ENCODE measurements at regions not wholly inside any gene's neighbourhood (a gene's known extent, or its start where the extent isn't known, plus 50 kb on each side); places are given as distances from the start of the nearest gene placed in this dataset.

- TF ChIP-seq CTCF (conservative IDR thresholded peaks at IDR 0.05): no peak
- no peak overlapping the region for H3K27ac ChIP-seq
These were observed 926.9 kb upstream of the EDIL3 start for GRCh38 chr5:85311536-85311935.

GRCh38 chr5:85320495-85320894 lies 935.8 kb upstream of the EDIL3 start:
- no peak overlapping the region for H3K27ac ChIP-seq
- TF ChIP-seq CTCF (conservative IDR thresholded peaks at IDR 0.05): no peak

- no peak for TF ChIP-seq CTCF (conservative IDR thresholded peaks at IDR 0.05)
- no peak overlapping the region for H3K27ac ChIP-seq
These were observed 948.6 kb upstream of the EDIL3 start for GRCh38 chr5:85333276-85333675.

- H3K27ac ChIP-seq: no peak overlapping the region
- no peak for TF ChIP-seq CTCF (conservative IDR thresholded peaks at IDR 0.05)
These were observed 952.8 kb upstream of the EDIL3 start for GRCh38 chr5:85337435-85337834.

GRCh38 chr5:85340790-85341189 lies 956.1 kb upstream of the EDIL3 start:
- TF ChIP-seq CTCF (conservative IDR thresholded peaks at IDR 0.05): no peak

GRCh38 chr5:85345818-85346217 lies 961.1 kb upstream of the EDIL3 start:
- H3K27ac ChIP-seq: no peak overlapping the region
- TF ChIP-seq CTCF (conservative IDR thresholded peaks at IDR 0.05): no peak

More at GRCh38 chr5:85340790-85341189, 956.1 kb upstream of the EDIL3 start:
- no peak overlapping the region for H3K27ac ChIP-seq

- no peak overlapping the region for H3K27ac ChIP-seq
- TF ChIP-seq CTCF (conservative IDR thresholded peaks at IDR 0.05): no peak
These were observed 972.6 kb upstream of the EDIL3 start for GRCh38 chr5:85357309-85357708.

- no peak for TF ChIP-seq CTCF (conservative IDR thresholded peaks at IDR 0.05)
- H3K27ac ChIP-seq: no peak overlapping the region
These were observed 990.8 kb upstream of the EDIL3 start for GRCh38 chr5:85375525-85375924.

Data from VCaP (cell line).